Hematopoietic multipotent progenitor cell treated with erythropoietin and hydrocortisone succinate and interleukin-3 and kit ligand, for 17 days (in vitro differentiated cells): ENCODE measurements at regions not wholly inside any gene's neighbourhood (a gene's known extent, or its start where the extent isn't known, plus 50 kb on each side); places are given as distances from the start of the nearest gene placed in this dataset.
"Not testable (repeated sequence)": the region's sequence is repeated elsewhere in the genome, so short reads cannot be mapped to it uniquely, and the experiment has no call there.

Experiments
- DNase-seq: peaks from one replicate; pipeline ENCODE4 v3.0.0-alpha.2; 2015; ENCODE audit warnings: low spot score

GRCh38 chr5:33072296-33072695, 361.2 kb downstream of the NPR3 start:
- no peak for DNase-seq

GRCh38 chr5:33072726-33073125, 361.6 kb downstream of the NPR3 start:
- DNase-seq = no peak

- DNase-seq = no peak
Observed at GRCh38 chr5:33073881-33074327, 362.8 kb downstream of the NPR3 start.

- DNase-seq = no peak
Observed at GRCh38 chr5:33074548-33074947, 363.4 kb downstream of the NPR3 start.

- DNase-seq = no peak
Observed at GRCh38 chr5:33075731-33076130, 364.6 kb downstream of the NPR3 start.

GRCh38 chr5:33079548-33079947, 361.2 kb upstream of the TARS1 start:
- no peak for DNase-seq

- no peak for DNase-seq
Observed at GRCh38 chr5:33080287-33080686, 360.5 kb upstream of the TARS1 start.

GRCh38 chr5:33088176-33088575, 352.6 kb upstream of the TARS1 start:
- DNase-seq = no peak

- DNase-seq = no peak
Observed at GRCh38 chr5:33091571-33092363, 349.0 kb upstream of the TARS1 start.

GRCh38 chr5:33092719-33093118, 348.0 kb upstream of the TARS1 start:
- DNase-seq = no peak

- no peak for DNase-seq
Observed at GRCh38 chr5:33102551-33102950, 338.2 kb upstream of the TARS1 start.

- no peak for DNase-seq
Observed at GRCh38 chr5:33105521-33105941, 335.2 kb upstream of the TARS1 start.

GRCh38 chr5:33110496-33110895, 330.3 kb upstream of the TARS1 start:
- not testable (repeated sequence) for DNase-seq

- no peak for DNase-seq
Observed at GRCh38 chr5:33114361-33114760, 326.4 kb upstream of the TARS1 start.

- no peak for DNase-seq
Observed at GRCh38 chr5:33115467-33115866, 325.3 kb upstream of the TARS1 start.

- no peak for DNase-seq
Observed at GRCh38 chr5:33118761-33119415, 321.9 kb upstream of the TARS1 start.

- DNase-seq = no peak
Observed at GRCh38 chr5:33120671-33121070, 320.1 kb upstream of the TARS1 start.

- DNase-seq = no peak
Observed at GRCh38 chr5:33129309-33129708, 311.5 kb upstream of the TARS1 start.

- DNase-seq = no peak
Observed at GRCh38 chr5:33136785-33137184, 304.0 kb upstream of the TARS1 start.

- not testable (repeated sequence) for DNase-seq
Observed at GRCh38 chr5:33138145-33138544, 302.6 kb upstream of the TARS1 start.

GRCh38 chr5:33143405-33144123, 297.2 kb upstream of the TARS1 start:
- DNase-seq = no peak

- no peak for DNase-seq
Observed at GRCh38 chr5:33146881-33147280, 293.9 kb upstream of the TARS1 start.

GRCh38 chr5:33148076-33148513, 292.7 kb upstream of the TARS1 start:
- no peak for DNase-seq
